ENCODE measurements at regions not wholly inside any gene's neighbourhood (a gene's known extent, or its start where the extent isn't known, plus 50 kb on each side); places are given as distances from the start of the nearest gene placed in this dataset.

- Histone ChIP-seq H3K27me3 (replicated peaks in 1 of 2; ENCODE audit: control insufficient read depth in 2 of 2, insufficient read depth in 2 of 2, low read length in 1 of 2) (no peaks in the 10 kb centered on the region), H3K4me1 (ENCODE audit: control insufficient read depth, insufficient read depth, low read length) (no peaks in the 10 kb centered on the region), H3K9me3 (replicated peaks; ENCODE audit: control insufficient read depth, insufficient read depth, low read length) (no peaks in the 10 kb centered on the region), H3K27ac (ENCODE audit: control insufficient read depth, insufficient read depth) (no peak overlapping the region), H3K4me3 (no peak overlapping the region), H4K20me1 (ENCODE audit: control insufficient read depth, insufficient read depth) (no peaks in the 10 kb centered on the region), H2AFZ (ENCODE audit: control insufficient read depth, low read depth, low read length) (no peak overlapping the region), H3K4me2 (ENCODE audit: control insufficient read depth, insufficient read depth) (no peak overlapping the region), H3K79me2 (ENCODE audit: control insufficient read depth, insufficient read depth, low read length) (no peaks in the 10 kb centered on the region), H3K9ac (ENCODE audit: control insufficient read depth, insufficient read depth, low read length) (no peak overlapping the region), H3K36me3 (ENCODE audit: control insufficient read depth in 2 of 2, insufficient read depth in 2 of 2, low read length in 1 of 2) (no peaks in the 10 kb centered on the region)
- RAD21 ChIA-PET (ENCODE audit: unreplicated experiment) = no interaction called here
- intact Hi-C loops (cut with micrococcal nuclease; ENCODE audit: unreplicated experiment) = no loop called here
- DNase-seq (ENCODE audit: low read depth, low spot score) = no peak
- ATAC-seq = no peak
- TF ChIP-seq RB1 (IDR thresholded peaks at IDR 0.05; ENCODE audit: borderline replicate concordance) = no peak
- no peak for TF ChIP-seq RFX5 (IDR thresholded peaks at IDR 0.05; ENCODE audit: low read depth, low read length)
- no peak for TF ChIP-seq HDAC6 (IDR thresholded peaks at IDR 0.05; ENCODE audit: unreplicated experiment)
- CTCF ChIA-PET = interaction anchor here (0.9 kb wide), 1 partner anchor 455 kb away, joined by 3 read pairs; no protein-coding TSS in a partner anchor
- BruUV-seq (replicated peaks) = no TSS peak
- 10% methylated on average over 4 of the region's 4 CpGs for WGBS (ENCODE audit: insufficient coverage, insufficient replicate concordance, low lambda C conversion rate, missing lambda C conversion rate)
- no peak for FAIRE-seq
- SMC1A ChIA-PET (ENCODE audit: uncharacterized antibody, unreplicated experiment) = no interaction called here
- POLR2A ChIA-PET = no interaction called here
- in situ Hi-C loops (cut with MboI) = no loop called here
Observed at GRCh38 chr9:13974891-13975290, 339.1 kb downstream of the NFIB start.

- Histone ChIP-seq H3K79me2 (ENCODE audit: control insufficient read depth, insufficient read depth, low read length) (no peaks in the 10 kb centered on the region), H3K27ac (ENCODE audit: control insufficient read depth, insufficient read depth) (no peak overlapping the region), H3K9me3 (replicated peaks; ENCODE audit: control insufficient read depth, insufficient read depth, low read length) (no peaks in the 10 kb centered on the region), H3K4me3 (no peak overlapping the region), H3K4me2 (ENCODE audit: control insufficient read depth, insufficient read depth) (no peak overlapping the region), H4K20me1 (ENCODE audit: control insufficient read depth, insufficient read depth) (no peaks in the 10 kb centered on the region), H3K36me3 (ENCODE audit: control insufficient read depth in 2 of 2, insufficient read depth in 2 of 2, low read length in 1 of 2) (no peaks in the 10 kb centered on the region), H3K9ac (ENCODE audit: control insufficient read depth, insufficient read depth, low read length) (no peak overlapping the region), H3K4me1 (ENCODE audit: control insufficient read depth, insufficient read depth, low read length) (no peaks in the 10 kb centered on the region), H2AFZ (ENCODE audit: control insufficient read depth, low read depth, low read length) (no peak overlapping the region), H3K27me3 (replicated peaks in 1 of 2; ENCODE audit: control insufficient read depth in 2 of 2, insufficient read depth in 2 of 2, low read length in 1 of 2) (no peaks in the 10 kb centered on the region)
- in situ Hi-C loops (cut with MboI) (no loop called here), intact Hi-C loops (cut with micrococcal nuclease; ENCODE audit: unreplicated experiment) (no loop called here)
- no peak for DNase-seq (ENCODE audit: low read depth, low spot score)
- TF ChIP-seq ZNF274 (IDR thresholded peaks at IDR 0.05; ENCODE audit: insufficient read depth, insufficient read length) = no peak
- no peak for TF ChIP-seq RFX5 (IDR thresholded peaks at IDR 0.05; ENCODE audit: low read depth, low read length)
- no peak for TF ChIP-seq ZBTB33 (IDR thresholded peaks at IDR 0.05)
- ChIA-PET SMC1A (ENCODE audit: uncharacterized antibody, unreplicated experiment) (no interaction called here), CTCF (no interaction called here), RAD21 (ENCODE audit: unreplicated experiment) (no interaction called here), POLR2A (no interaction called here)
- no peak for FAIRE-seq
- BruUV-seq (replicated peaks) = no TSS peak
- WGBS (ENCODE audit: insufficient coverage, insufficient replicate concordance, low lambda C conversion rate, missing lambda C conversion rate) = 29% methylated on average over 10 of the region's 10 CpGs
- ATAC-seq = no peak
Observed at GRCh38 chr9:13971966-13972655, 341.8 kb downstream of the NFIB start.
